ENCODE measurements at regions not wholly inside any gene's neighbourhood (a gene's known extent, or its start where the extent isn't known, plus 50 kb on each side); places are given as distances from the start of the nearest gene placed in this dataset.

DNA sequence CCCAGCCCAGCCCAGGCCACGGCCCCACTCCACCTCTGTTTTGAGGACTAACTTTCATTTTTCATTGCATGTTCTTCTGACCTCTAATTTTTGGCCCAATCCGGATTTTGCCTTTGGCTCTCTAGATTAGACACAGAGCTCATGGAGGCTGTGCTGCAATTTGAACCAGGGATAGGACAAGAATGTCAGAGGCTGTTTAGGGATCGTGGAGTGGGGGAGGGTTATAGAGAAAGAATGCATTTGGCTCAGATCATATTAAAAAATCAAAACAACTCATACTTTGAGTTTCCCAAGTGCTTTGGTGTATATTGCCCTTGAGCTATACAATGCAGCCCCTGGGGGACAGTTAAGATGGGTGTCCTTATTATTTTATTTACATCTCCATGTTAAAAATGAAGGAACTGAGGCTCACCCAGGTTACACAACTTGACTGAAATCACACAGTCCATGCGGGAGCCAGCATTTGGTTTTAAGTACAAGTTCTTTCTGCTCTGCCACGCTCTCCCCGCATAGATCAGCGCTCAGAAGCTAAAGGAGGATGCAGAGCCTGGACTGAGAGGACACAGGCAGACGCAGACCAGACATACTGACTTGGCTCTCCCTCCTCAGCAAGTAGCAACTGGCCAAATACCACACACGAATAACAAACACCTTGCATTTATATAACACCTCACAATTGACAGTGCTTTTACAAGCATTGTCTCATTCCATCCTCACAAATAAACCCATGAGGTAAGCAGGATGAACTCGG, 126.4 kb upstream of the RAI14 start:
- TF ChIP-seq, protein P1, sequence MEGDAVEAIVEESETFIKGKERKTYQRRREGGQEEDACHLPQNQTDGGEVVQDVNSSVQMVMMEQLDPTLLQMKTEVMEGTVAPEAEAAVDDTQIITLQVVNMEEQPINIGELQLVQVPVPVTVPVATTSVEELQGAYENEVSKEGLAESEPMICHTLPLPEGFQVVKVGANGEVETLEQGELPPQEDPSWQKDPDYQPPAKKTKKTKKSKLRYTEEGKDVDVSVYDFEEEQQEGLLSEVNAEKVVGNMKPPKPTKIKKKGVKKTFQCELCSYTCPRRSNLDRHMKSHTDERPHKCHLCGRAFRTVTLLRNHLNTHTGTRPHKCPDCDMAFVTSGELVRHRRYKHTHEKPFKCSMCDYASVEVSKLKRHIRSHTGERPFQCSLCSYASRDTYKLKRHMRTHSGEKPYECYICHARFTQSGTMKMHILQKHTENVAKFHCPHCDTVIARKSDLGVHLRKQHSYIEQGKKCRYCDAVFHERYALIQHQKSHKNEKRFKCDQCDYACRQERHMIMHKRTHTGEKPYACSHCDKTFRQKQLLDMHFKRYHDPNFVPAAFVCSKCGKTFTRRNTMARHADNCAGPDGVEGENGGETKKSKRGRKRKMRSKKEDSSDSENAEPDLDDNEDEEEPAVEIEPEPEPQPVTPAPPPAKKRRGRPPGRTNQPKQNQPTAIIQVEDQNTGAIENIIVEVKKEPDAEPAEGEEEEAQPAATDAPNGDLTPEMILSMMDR (IDR thresholded peaks at IDR 0.05; ENCODE audit: control extremely low read depth, extremely low read depth) = no peak
- DNase-seq (no peak), ATAC-seq (ENCODE audit: insufficient read depth, low FRiP score) (no peak)
- 77 to 84% methylated on average over 10 of the region's 10 CpGs for WGBS, 2 donors
- Histone ChIP-seq H3K36me3 (ENCODE audit: control insufficient read depth in 4 of 4, insufficient read depth in 4 of 4, low read length in 4 of 4) (no peaks in the 10 kb centered on the region), H3K4me1 (ENCODE audit: control insufficient read depth in 5 of 5, insufficient read depth in 5 of 5, low read length in 5 of 5) (peaks cover 0 to 13% (median 0%) of the 10 kb centered on the region in 5 donors), H3K9ac (ENCODE audit: insufficient read depth in 1 of 2, low read length in 2 of 2) (no peak overlapping the region), H3K9me3 (ENCODE audit: control insufficient read depth in 4 of 4, insufficient read depth in 3 of 4, low read length in 3 of 4) (peaks cover 0 to 2% (median 0%) of the 10 kb centered on the region in 4 donors), H3K4me3 (no peak overlapping the region), H3K27ac (ENCODE audit: low read depth in 1 of 2, low read length in 1 of 2) (no peak overlapping the region), H3K27me3 (ENCODE audit: control insufficient read depth in 3 of 3, insufficient read depth in 3 of 3, low read length in 2 of 3) (no peaks in the 10 kb centered on the region)

DNA sequence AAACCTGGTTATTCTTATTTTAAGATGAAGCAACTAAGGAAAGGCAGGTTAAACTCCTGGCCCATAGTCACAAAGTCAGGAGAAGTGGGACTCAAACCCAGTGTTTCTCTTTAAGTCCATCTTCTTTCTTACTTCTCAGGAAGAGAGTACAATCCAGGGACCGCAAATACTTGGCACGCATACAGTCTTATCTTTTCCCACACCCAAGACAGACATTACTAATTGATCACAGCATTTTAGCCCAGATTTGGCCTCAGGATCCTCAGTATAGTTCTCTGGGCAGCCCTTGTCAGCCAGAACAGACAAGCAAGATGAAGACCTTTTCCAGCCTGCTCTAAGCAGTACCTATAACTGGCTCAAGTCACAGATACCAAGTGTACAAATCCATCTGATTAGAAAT, 125.5 kb upstream of the RAI14 start:
- 53 to 73% methylated on average over 2 of the region's 2 CpGs for WGBS, 2 donors
- H3K27ac ChIP-seq (ENCODE audit: low read depth in 1 of 2, low read length in 1 of 2) = no peak overlapping the region
- no peak for ATAC-seq (ENCODE audit: insufficient read depth, low FRiP score)

DNA sequence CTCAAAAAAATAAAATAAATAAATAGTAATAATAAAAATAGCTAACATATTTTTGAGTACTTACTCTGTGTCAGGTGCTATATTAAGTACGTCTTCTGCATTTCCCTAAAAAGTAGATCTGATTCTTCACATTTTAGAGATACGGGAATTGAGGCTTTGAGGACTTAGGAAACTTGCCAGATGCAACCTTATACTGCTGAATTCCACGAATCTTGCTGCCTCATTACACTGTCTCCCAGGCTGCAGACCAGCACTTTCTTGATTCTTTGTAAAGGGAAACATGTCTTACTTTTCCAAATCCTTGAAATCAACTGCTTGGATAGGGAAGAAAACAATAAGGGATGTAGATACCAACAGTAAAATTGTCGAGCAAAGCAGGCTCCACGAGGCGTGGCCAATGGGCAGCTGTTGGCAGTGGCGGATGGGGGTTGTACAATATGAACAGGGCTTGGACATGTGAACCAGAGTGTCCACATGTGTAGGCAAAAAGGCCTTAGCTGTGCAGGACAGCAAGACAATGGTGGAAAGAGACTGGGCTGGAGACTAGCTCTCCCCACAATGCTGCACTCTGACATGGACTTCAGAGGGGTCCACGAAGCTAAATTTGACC, 124.3 kb upstream of the RAI14 start:
- H3K9ac ChIP-seq (ENCODE audit: insufficient read depth in 1 of 2, low read length in 2 of 2) = no peak overlapping the region
- H3K4me3 ChIP-seq = no peak overlapping the region
- no peak for ATAC-seq (ENCODE audit: insufficient read depth, low FRiP score)
- peak in 1 of 3 donors; percentile 64 for DNase-seq
- TF ChIP-seq, protein P1 (IDR thresholded peaks at IDR 0.05; ENCODE audit: control extremely low read depth, extremely low read depth) = no peak
- no peaks in the 10 kb centered on the region for H3K9me3 ChIP-seq (ENCODE audit: control insufficient read depth in 4 of 4, insufficient read depth in 3 of 4, low read length in 3 of 4)
- no peaks in the 10 kb centered on the region for H3K27me3 ChIP-seq (ENCODE audit: control insufficient read depth in 3 of 3, insufficient read depth in 3 of 3, low read length in 2 of 3)
- no peaks in the 10 kb centered on the region for H3K36me3 ChIP-seq (ENCODE audit: control insufficient read depth in 4 of 4, insufficient read depth in 4 of 4, low read length in 4 of 4)
- peaks cover 0 to 7% (median 0%) of the 10 kb centered on the region in 5 donors for H3K4me1 ChIP-seq (ENCODE audit: control insufficient read depth in 5 of 5, insufficient read depth in 5 of 5, low read length in 5 of 5)
- WGBS, 2 donors = 58 to 72% methylated on average over 8 of the region's 8 CpGs
- H3K27ac ChIP-seq (ENCODE audit: low read depth in 1 of 2, low read length in 1 of 2) = peak overlapping the region in 1 of 2 donors; percentile 53

More for the DNA sequence above, 125.5 kb upstream of the RAI14 start:
- Histone ChIP-seq H3K36me3 (ENCODE audit: control insufficient read depth in 4 of 4, insufficient read depth in 4 of 4, low read length in 4 of 4) (no peaks in the 10 kb centered on the region), H3K4me1 (ENCODE audit: control insufficient read depth in 5 of 5, insufficient read depth in 5 of 5, low read length in 5 of 5) (peaks cover 0 to 11% (median 0%) of the 10 kb centered on the region in 5 donors), H3K27me3 (ENCODE audit: control insufficient read depth in 3 of 3, insufficient read depth in 3 of 3, low read length in 2 of 3) (no peaks in the 10 kb centered on the region), H3K4me3 (no peak overlapping the region), H3K9me3 (ENCODE audit: control insufficient read depth in 4 of 4, insufficient read depth in 3 of 4, low read length in 3 of 4) (peaks cover 0 to 2% (median 0%) of the 10 kb centered on the region in 4 donors), H3K9ac (ENCODE audit: insufficient read depth in 1 of 2, low read length in 2 of 2) (no peak overlapping the region)
- TF ChIP-seq, protein P1 (IDR thresholded peaks at IDR 0.05; ENCODE audit: control extremely low read depth, extremely low read depth) = no peak
- no peak for DNase-seq

Data from lung (tissue), 11 donors.